GM21528 (cell line): ENCODE measurements at regions not wholly inside any gene's neighbourhood (a gene's known extent, or its start where the extent isn't known, plus 50 kb on each side); places are given as distances from the start of the nearest gene placed in this dataset.

Source experiments
- ATAC-seq: cut with Tn5 transposase; IDR thresholded peaks from one replicate; pipeline ENCODE4 v1.9.1; 2021; ENCODE audit warnings: mild to moderate bottlenecking, moderate library complexity; ENCODE audit not compliant: unreplicated experiment, low FRiP score

GRCh38 chr1:221812088-221812752 is 70.3 kb upstream of the DUSP10 start:
- ATAC-seq, result no peak

- no peak for ATAC-seq
These were observed 68.5 kb upstream of the DUSP10 start for GRCh38 chr1:221810406-221810805.

- ATAC-seq, result peak; percentile 44
These were observed 67.5 kb upstream of the DUSP10 start for GRCh38 chr1:221809091-221810029.

- ATAC-seq, result peak; percentile 51
These were observed 65.1 kb upstream of the DUSP10 start for GRCh38 chr1:221806984-221807383.

- no peak for ATAC-seq
These were observed 64.3 kb upstream of the DUSP10 start for GRCh38 chr1:221806236-221806635.

GRCh38 chr1:221805121-221805520 is 63.2 kb upstream of the DUSP10 start:
- ATAC-seq, result no peak

GRCh38 chr1:221804303-221804702 is 62.4 kb upstream of the DUSP10 start:
- no peak for ATAC-seq

GRCh38 chr1:221801773-221802516 is 60.1 kb upstream of the DUSP10 start:
- ATAC-seq, result no peak

- ATAC-seq, result no peak
These were observed 59.4 kb upstream of the DUSP10 start for GRCh38 chr1:221801251-221801661.

- ATAC-seq, result no peak
These were observed 58.9 kb upstream of the DUSP10 start for GRCh38 chr1:221800831-221801230.

- no peak for ATAC-seq
These were observed 55.6 kb upstream of the DUSP10 start for GRCh38 chr1:221797506-221797905.

- ATAC-seq, result no peak
These were observed 54.8 kb upstream of the DUSP10 start for GRCh38 chr1:221796700-221797099.

- ATAC-seq, result no peak
These were observed 53.5 kb upstream of the DUSP10 start for GRCh38 chr1:221795380-221795779.

GRCh38 chr1:221794935-221795334 is 53.0 kb upstream of the DUSP10 start:
- no peak for ATAC-seq

GRCh38 chr1:221794079-221794670 is 52.3 kb upstream of the DUSP10 start:
- ATAC-seq, result peak; percentile 53

GRCh38 chr1:221793439-221794078 is 51.7 kb upstream of the DUSP10 start:
- peak; percentile 87 for ATAC-seq

GRCh38 chr1:221791846-221792245 is 50.0 kb upstream of the DUSP10 start:
- ATAC-seq, result no peak
